ENCODE measurements at regions not wholly inside any gene's neighbourhood (a gene's known extent, or its start where the extent isn't known, plus 50 kb on each side); places are given as distances from the start of the nearest gene placed in this dataset.

- Histone ChIP-seq H3K4me3 (ENCODE audit: low read depth in 1 of 5, low read length in 5 of 5) (no peak overlapping the region), H3K9me3 (ENCODE audit: control insufficient read depth in 5 of 5, low read length in 5 of 5) (peaks cover 2 to 7% (median 4%) of the 10 kb centered on the region in 5 donors), H3K27ac (ENCODE audit: low read depth, low read length) (no peak overlapping the region), H3K9ac (ENCODE audit: low read length in 5 of 5) (no peak overlapping the region), H3K27me3 (ENCODE audit: control insufficient read depth in 5 of 5, insufficient read depth in 4 of 5, low read length in 5 of 5) (peaks cover 0 to 8% (median 3%) of the 10 kb centered on the region in 5 donors), H3K4me1 (ENCODE audit: control insufficient read depth in 5 of 5, insufficient read depth in 5 of 5, low read length in 5 of 5) (peaks cover 0 to 1% (median 0%) of the 10 kb centered on the region in 5 donors), H3K36me3 (ENCODE audit: control insufficient read depth in 5 of 5, insufficient read depth in 5 of 5, low read length in 5 of 5) (no peaks in the 10 kb centered on the region)
Measured at GRCh38 chr5:71937921-71938698, 169.2 kb upstream of the MAP1B start.

GRCh38 chr5:71938895-71939294 lies 168.4 kb upstream of the MAP1B start:
- Histone ChIP-seq H3K27ac (ENCODE audit: low read depth, low read length) (no peak overlapping the region), H3K4me3 (ENCODE audit: low read depth in 1 of 5, low read length in 5 of 5) (no peak overlapping the region), H3K36me3 (ENCODE audit: control insufficient read depth in 5 of 5, insufficient read depth in 5 of 5, low read length in 5 of 5) (no peaks in the 10 kb centered on the region), H3K9ac (ENCODE audit: low read length in 5 of 5) (no peak overlapping the region), H3K4me1 (ENCODE audit: control insufficient read depth in 5 of 5, insufficient read depth in 5 of 5, low read length in 5 of 5) (no peaks in the 10 kb centered on the region), H3K9me3 (ENCODE audit: control insufficient read depth in 5 of 5, low read length in 5 of 5) (peaks cover 2 to 7% (median 4%) of the 10 kb centered on the region in 5 donors), H3K27me3 (ENCODE audit: control insufficient read depth in 5 of 5, insufficient read depth in 4 of 5, low read length in 5 of 5) (peaks cover 0 to 8% (median 3%) of the 10 kb centered on the region in 5 donors)

- H3K27ac ChIP-seq (ENCODE audit: low read depth, low read length): no peak overlapping the region
- H3K9me3 ChIP-seq (ENCODE audit: control insufficient read depth in 5 of 5, low read length in 5 of 5): peaks cover 2 to 7% (median 4%) of the 10 kb centered on the region in 5 donors
- no peak overlapping the region for H3K4me3 ChIP-seq (ENCODE audit: low read depth in 1 of 5, low read length in 5 of 5)
- no peak overlapping the region for H3K9ac ChIP-seq (ENCODE audit: low read length in 5 of 5)
- H3K27me3 ChIP-seq (ENCODE audit: control insufficient read depth in 5 of 5, insufficient read depth in 4 of 5, low read length in 5 of 5): peaks cover 0 to 8% (median 3%) of the 10 kb centered on the region in 5 donors
- H3K4me1 ChIP-seq (ENCODE audit: control insufficient read depth in 5 of 5, insufficient read depth in 5 of 5, low read length in 5 of 5): no peaks in the 10 kb centered on the region
- no peaks in the 10 kb centered on the region for H3K36me3 ChIP-seq (ENCODE audit: control insufficient read depth in 5 of 5, insufficient read depth in 5 of 5, low read length in 5 of 5)
Measured at GRCh38 chr5:71939452-71940230, 167.6 kb upstream of the MAP1B start.

GRCh38 chr5:71943874-71944273 lies 163.4 kb upstream of the MAP1B start:
- Histone ChIP-seq H3K9me3 (ENCODE audit: control insufficient read depth in 5 of 5, low read length in 5 of 5) (peaks cover 6 to 28% (median 16%) of the 10 kb centered on the region in 5 donors), H3K4me3 (ENCODE audit: low read depth in 1 of 5, low read length in 5 of 5) (no peak overlapping the region), H3K27me3 (ENCODE audit: control insufficient read depth in 5 of 5, insufficient read depth in 4 of 5, low read length in 5 of 5) (peaks cover 0 to 6% (median 2%) of the 10 kb centered on the region in 5 donors), H3K27ac (ENCODE audit: low read depth, low read length) (no peak overlapping the region), H3K9ac (ENCODE audit: low read length in 5 of 5) (no peak overlapping the region), H3K36me3 (ENCODE audit: control insufficient read depth in 5 of 5, insufficient read depth in 5 of 5, low read length in 5 of 5) (no peaks in the 10 kb centered on the region), H3K4me1 (ENCODE audit: control insufficient read depth in 5 of 5, insufficient read depth in 5 of 5, low read length in 5 of 5) (no peaks in the 10 kb centered on the region)

- Histone ChIP-seq H3K9me3 (ENCODE audit: control insufficient read depth in 5 of 5, low read length in 5 of 5) (peaks cover 6 to 34% (median 22%) of the 10 kb centered on the region in 5 donors), H3K4me1 (ENCODE audit: control insufficient read depth in 5 of 5, insufficient read depth in 5 of 5, low read length in 5 of 5) (no peaks in the 10 kb centered on the region), H3K9ac (ENCODE audit: low read length in 5 of 5) (no peak overlapping the region), H3K4me3 (ENCODE audit: low read depth in 1 of 5, low read length in 5 of 5) (no peak overlapping the region), H3K36me3 (ENCODE audit: control insufficient read depth in 5 of 5, insufficient read depth in 5 of 5, low read length in 5 of 5) (no peaks in the 10 kb centered on the region), H3K27me3 (ENCODE audit: control insufficient read depth in 5 of 5, insufficient read depth in 4 of 5, low read length in 5 of 5) (no peaks in the 10 kb centered on the region), H3K27ac (ENCODE audit: low read depth, low read length) (no peak overlapping the region)
Measured at GRCh38 chr5:71945436-71945835, 161.8 kb upstream of the MAP1B start.

GRCh38 chr5:71946343-71947030 lies 160.8 kb upstream of the MAP1B start:
- H3K27ac ChIP-seq (ENCODE audit: low read depth, low read length): no peak overlapping the region
- no peaks in the 10 kb centered on the region for H3K27me3 ChIP-seq (ENCODE audit: control insufficient read depth in 5 of 5, insufficient read depth in 4 of 5, low read length in 5 of 5)
- no peaks in the 10 kb centered on the region for H3K36me3 ChIP-seq (ENCODE audit: control insufficient read depth in 5 of 5, insufficient read depth in 5 of 5, low read length in 5 of 5)
- H3K9me3 ChIP-seq (ENCODE audit: control insufficient read depth in 5 of 5, low read length in 5 of 5): peaks cover 6 to 34% (median 22%) of the 10 kb centered on the region in 5 donors
- no peaks in the 10 kb centered on the region for H3K4me1 ChIP-seq (ENCODE audit: control insufficient read depth in 5 of 5, insufficient read depth in 5 of 5, low read length in 5 of 5)
- no peak overlapping the region for H3K4me3 ChIP-seq (ENCODE audit: low read depth in 1 of 5, low read length in 5 of 5)
- H3K9ac ChIP-seq (ENCODE audit: low read length in 5 of 5): no peak overlapping the region

- Histone ChIP-seq H3K9me3 (ENCODE audit: control insufficient read depth in 5 of 5, low read length in 5 of 5) (peaks cover 2 to 27% (median 17%) of the 10 kb centered on the region in 5 donors), H3K27ac (ENCODE audit: low read depth, low read length) (no peak overlapping the region), H3K36me3 (ENCODE audit: control insufficient read depth in 5 of 5, insufficient read depth in 5 of 5, low read length in 5 of 5) (no peaks in the 10 kb centered on the region), H3K9ac (ENCODE audit: low read length in 5 of 5) (no peak overlapping the region), H3K4me3 (ENCODE audit: low read depth in 1 of 5, low read length in 5 of 5) (no peak overlapping the region), H3K27me3 (ENCODE audit: control insufficient read depth in 5 of 5, insufficient read depth in 4 of 5, low read length in 5 of 5) (no peaks in the 10 kb centered on the region), H3K4me1 (ENCODE audit: control insufficient read depth in 5 of 5, insufficient read depth in 5 of 5, low read length in 5 of 5) (no peaks in the 10 kb centered on the region)
Measured at GRCh38 chr5:71948206-71948605, 159.1 kb upstream of the MAP1B start.

GRCh38 chr5:71949772-71950171 lies 157.5 kb upstream of the MAP1B start:
- no peaks in the 10 kb centered on the region for H3K36me3 ChIP-seq (ENCODE audit: control insufficient read depth in 5 of 5, insufficient read depth in 5 of 5, low read length in 5 of 5)
- H3K9ac ChIP-seq (ENCODE audit: low read length in 5 of 5): no peak overlapping the region
- no peak overlapping the region for H3K27ac ChIP-seq (ENCODE audit: low read depth, low read length)
- peaks cover 2 to 27% (median 17%) of the 10 kb centered on the region in 5 donors for H3K9me3 ChIP-seq (ENCODE audit: control insufficient read depth in 5 of 5, low read length in 5 of 5)
- H3K27me3 ChIP-seq (ENCODE audit: control insufficient read depth in 5 of 5, insufficient read depth in 4 of 5, low read length in 5 of 5): no peaks in the 10 kb centered on the region
- no peak overlapping the region for H3K4me3 ChIP-seq (ENCODE audit: low read depth in 1 of 5, low read length in 5 of 5)
- H3K4me1 ChIP-seq (ENCODE audit: control insufficient read depth in 5 of 5, insufficient read depth in 5 of 5, low read length in 5 of 5): no peaks in the 10 kb centered on the region

GRCh38 chr5:71953866-71954265 lies 153.4 kb upstream of the MAP1B start:
- H3K9me3 ChIP-seq (ENCODE audit: control insufficient read depth in 5 of 5, low read length in 5 of 5): peaks cover 0 to 6% (median 6%) of the 10 kb centered on the region in 5 donors
- H3K27me3 ChIP-seq (ENCODE audit: control insufficient read depth in 5 of 5, insufficient read depth in 4 of 5, low read length in 5 of 5): no peaks in the 10 kb centered on the region
- no peaks in the 10 kb centered on the region for H3K36me3 ChIP-seq (ENCODE audit: control insufficient read depth in 5 of 5, insufficient read depth in 5 of 5, low read length in 5 of 5)
- H3K9ac ChIP-seq (ENCODE audit: low read length in 5 of 5): no peak overlapping the region
- no peak overlapping the region for H3K27ac ChIP-seq (ENCODE audit: low read depth, low read length)
- no peaks in the 10 kb centered on the region for H3K4me1 ChIP-seq (ENCODE audit: control insufficient read depth in 5 of 5, insufficient read depth in 5 of 5, low read length in 5 of 5)
- H3K4me3 ChIP-seq (ENCODE audit: low read depth in 1 of 5, low read length in 5 of 5): no peak overlapping the region

Measured in subcutaneous abdominal adipose tissue (tissue), 5 donors.